Activated CD8-positive, alpha-beta T cell treated with anti-CD3 and anti-CD28 coated beads, Interleukin-2, amount 10 ng/mL, durations not matched to agents 7 days and 5 days (primary cell): ENCODE measurements at regions not wholly inside any gene's neighbourhood (a gene's known extent, or its start where the extent isn't known, plus 50 kb on each side); places are given as distances from the start of the nearest gene placed in this dataset.

Source experiments
- ATAC-seq: fragments of 150-1000 bp; cut with Tn5 transposase; one replicate; pipeline ENCODE4 v1.10.0; 2021; ENCODE audit warnings: moderate library complexity
- CTCF ChIA-PET: fragments of 350-600 bp; sonication (Branson Sonifier 250); formaldehyde crosslinking; loops from one replicate; lab custom pipeline; 2021; ENCODE audit warnings: antibody characterized with exemption; lab: Charles Lee
- POLR2A ChIA-PET: fragments of 350-600 bp; sonication (Branson Sonifier 250); formaldehyde crosslinking; loops from one replicate; lab custom pipeline; 2021; ENCODE audit warnings: antibody characterized with exemption; lab: Charles Lee
- DNase-seq: peaks from one replicate; pipeline ENCODE4 v3.0.0-alpha.2; 2020
- H3K27ac Mint-ChIP-seq: one replicate; pipeline ENCODE4 v1.8.0; 2021; ENCODE audit warnings: mild to moderate bottlenecking, mixed read lengths
- H3K27me3 Mint-ChIP-seq: one replicate; pipeline ENCODE4 v1.8.0; 2021; ENCODE audit warnings: low read depth, mixed read lengths
- H3K36me3 Mint-ChIP-seq: one replicate; pipeline ENCODE4 v1.8.0; 2021; ENCODE audit warnings: low read depth, mixed read lengths
- H3K4me1 Mint-ChIP-seq: one replicate; pipeline ENCODE4 v1.8.0; 2021; ENCODE audit warnings: low read depth, mixed read lengths
- H3K4me3 Mint-ChIP-seq: one replicate; pipeline ENCODE4 v1.8.0; 2021; ENCODE audit warnings: mild to moderate bottlenecking, mixed read lengths
- H3K9me3 Mint-ChIP-seq: one replicate; pipeline ENCODE4 v1.8.0; 2022; ENCODE audit warnings: mixed read lengths; ENCODE audit not compliant: insufficient read depth

GRCh38 chr6:112841553-112842329 lies 494.6 kb downstream of the RFPL4B start:
- H3K27ac Mint-ChIP-seq: no peak overlapping the region
- ATAC-seq (no peak), DNase-seq (no peak)
- no peaks in the 10 kb centered on the region for H3K36me3 Mint-ChIP-seq
- H3K27me3 Mint-ChIP-seq: no peaks in the 10 kb centered on the region
- no peaks in the 10 kb centered on the region for H3K9me3 Mint-ChIP-seq
- no peak overlapping the region for H3K4me3 Mint-ChIP-seq
- H3K4me1 Mint-ChIP-seq: no peaks in the 10 kb centered on the region
- ChIA-PET POLR2A (no interaction called here), CTCF (no interaction called here)

GRCh38 chr6:112842330-112842685 lies 495.2 kb downstream of the RFPL4B start:
- H3K36me3 Mint-ChIP-seq: no peaks in the 10 kb centered on the region
- ChIA-PET CTCF (no interaction called here), POLR2A (no interaction called here)
- no peaks in the 10 kb centered on the region for H3K9me3 Mint-ChIP-seq
- DNase-seq: no peak
- no peaks in the 10 kb centered on the region for H3K4me1 Mint-ChIP-seq
- no peak overlapping the region for H3K4me3 Mint-ChIP-seq
- no peak overlapping the region for H3K27ac Mint-ChIP-seq
- no peaks in the 10 kb centered on the region for H3K27me3 Mint-ChIP-seq
- ATAC-seq: no peak

GRCh38 chr6:112846681-112847080 lies 499.6 kb downstream of the RFPL4B start:
- ATAC-seq (no peak), DNase-seq (no peak)
- H3K36me3 Mint-ChIP-seq: no peaks in the 10 kb centered on the region
- no peaks in the 10 kb centered on the region for H3K9me3 Mint-ChIP-seq
- H3K4me1 Mint-ChIP-seq: no peaks in the 10 kb centered on the region
- H3K4me3 Mint-ChIP-seq: no peak overlapping the region
- CTCF ChIA-PET: no interaction called here
- no peaks in the 10 kb centered on the region for H3K27me3 Mint-ChIP-seq
- POLR2A ChIA-PET: no interaction called here
- H3K27ac Mint-ChIP-seq: no peak overlapping the region

- POLR2A ChIA-PET: no interaction called here
- H3K4me1 Mint-ChIP-seq: no peaks in the 10 kb centered on the region
- no peak overlapping the region for H3K27ac Mint-ChIP-seq
- DNase-seq (no peak), ATAC-seq (no peak)
- H3K4me3 Mint-ChIP-seq: no peak overlapping the region
- CTCF ChIA-PET: no interaction called here
- H3K36me3 Mint-ChIP-seq: no peaks in the 10 kb centered on the region
- H3K9me3 Mint-ChIP-seq: no peaks in the 10 kb centered on the region
- H3K27me3 Mint-ChIP-seq: no peaks in the 10 kb centered on the region
Measured at GRCh38 chr6:112851146-112851545, 504.0 kb downstream of the RFPL4B start.

- no peaks in the 10 kb centered on the region for H3K4me1 Mint-ChIP-seq
- POLR2A ChIA-PET: no interaction called here
- no peaks in the 10 kb centered on the region for H3K36me3 Mint-ChIP-seq
- CTCF ChIA-PET: interaction anchor here (1.0 kb wide), 1 partner anchor 13 kb away, joined by 3 read pairs; no protein-coding TSS in a partner anchor
- H3K27ac Mint-ChIP-seq: no peak overlapping the region
- H3K27me3 Mint-ChIP-seq: no peaks in the 10 kb centered on the region
- ATAC-seq (no peak), DNase-seq (no peak)
- no peaks in the 10 kb centered on the region for H3K9me3 Mint-ChIP-seq
- H3K4me3 Mint-ChIP-seq: no peak overlapping the region
Measured at GRCh38 chr6:112853162-112853561, 506.0 kb downstream of the RFPL4B start.

GRCh38 chr6:112863753-112864152 lies 516.6 kb downstream of the RFPL4B start:
- Mint-ChIP-seq H3K36me3 (no peaks in the 10 kb centered on the region), H3K9me3 (no peaks in the 10 kb centered on the region), H3K27ac (no peak overlapping the region), H3K4me1 (no peaks in the 10 kb centered on the region), H3K27me3 (no peaks in the 10 kb centered on the region), H3K4me3 (no peak overlapping the region)
- ChIA-PET POLR2A (no interaction called here), CTCF (no interaction called here)
- DNase-seq (no peak), ATAC-seq (no peak)

GRCh38 chr6:112865131-112865530 lies 518.0 kb downstream of the RFPL4B start:
- no peak overlapping the region for H3K27ac Mint-ChIP-seq
- no peaks in the 10 kb centered on the region for H3K4me1 Mint-ChIP-seq
- ATAC-seq: no peak
- no peaks in the 10 kb centered on the region for H3K36me3 Mint-ChIP-seq
- no peaks in the 10 kb centered on the region for H3K27me3 Mint-ChIP-seq
- no peaks in the 10 kb centered on the region for H3K9me3 Mint-ChIP-seq
- ChIA-PET POLR2A (no interaction called here), CTCF (no interaction called here)
- no peak for DNase-seq
- no peak overlapping the region for H3K4me3 Mint-ChIP-seq

GRCh38 chr6:112874881-112875280 lies 527.8 kb downstream of the RFPL4B start:
- ChIA-PET CTCF (no interaction called here), POLR2A (no interaction called here)
- Mint-ChIP-seq H3K27ac (no peak overlapping the region), H3K36me3 (no peaks in the 10 kb centered on the region), H3K4me3 (no peak overlapping the region), H3K4me1 (no peaks in the 10 kb centered on the region), H3K27me3 (no peaks in the 10 kb centered on the region), H3K9me3 (peaks cover 4% of the 10 kb centered on the region)
- DNase-seq (no peak), ATAC-seq (no peak)

GRCh38 chr6:112877134-112878100 lies 530.3 kb downstream of the RFPL4B start:
- Mint-ChIP-seq H3K9me3 (peaks cover 4% of the 10 kb centered on the region), H3K27ac (no peak overlapping the region), H3K4me3 (no peak overlapping the region), H3K4me1 (no peaks in the 10 kb centered on the region), H3K36me3 (no peaks in the 10 kb centered on the region), H3K27me3 (no peaks in the 10 kb centered on the region)
- CTCF ChIA-PET: no interaction called here
- POLR2A ChIA-PET: no interaction called here
- ATAC-seq: no peak
- DNase-seq: no peak

- H3K36me3 Mint-ChIP-seq: no peaks in the 10 kb centered on the region
- ATAC-seq: peak; percentile 67
Measured at GRCh38 chr6:112879920-112880413, 532.8 kb downstream of the RFPL4B start.

GRCh38 chr6:112881027-112881426 lies 533.9 kb downstream of the RFPL4B start:
- Mint-ChIP-seq H3K9me3 (peaks cover 4% of the 10 kb centered on the region), H3K36me3 (no peaks in the 10 kb centered on the region), H3K4me3 (no peak overlapping the region), H3K27ac (no peak overlapping the region), H3K4me1 (no peaks in the 10 kb centered on the region), H3K27me3 (no peaks in the 10 kb centered on the region)
- ChIA-PET CTCF (no interaction called here), POLR2A (no interaction called here)
- no peak for DNase-seq
- ATAC-seq: no peak

More at GRCh38 chr6:112879920-112880413, 532.8 kb downstream of the RFPL4B start:
- ChIA-PET CTCF (no interaction called here), POLR2A (no interaction called here)
- Mint-ChIP-seq H3K4me1 (no peaks in the 10 kb centered on the region), H3K4me3 (no peak overlapping the region), H3K27me3 (no peaks in the 10 kb centered on the region), H3K27ac (no peak overlapping the region), H3K9me3 (peaks cover 4% of the 10 kb centered on the region)
- DNase-seq: peak; percentile 25
